Tibial nerve (tissue), 4 donors: ENCODE measurements at regions not wholly inside any gene's neighbourhood (a gene's known extent, or its start where the extent isn't known, plus 50 kb on each side); places are given as distances from the start of the nearest gene placed in this dataset.

Source experiments
- CTCF ChIP-seq, 5 experiments: fragments of 200-600 bp in 3 of 5; fragments of 450-650 bp in 2 of 5; sonication (generic) in 3 of 5; IDR thresholded peaks; one replicate each; pipeline ENCODE4 v1.5.1; 2016 to 2019; ENCODE audit warnings: antibody characterized with exemption in 5 of 5, mild to moderate bottlenecking in 3 of 5, moderate library complexity in 2 of 5
- EP300 ChIP-seq, 2 donors: sonication (generic); formaldehyde crosslinking; IDR thresholded peaks; one replicate each; pipeline ENCODE4 v1.6.1; 2017; ENCODE audit warnings: antibody characterized with exemption in 2 of 2, mild to moderate bottlenecking in 1 of 2
- POLR2A ChIP-seq, 2 donors: fragments of 450-650 bp; IDR thresholded peaks; one replicate each; pipeline ENCODE4 v1.6.1; 2017; ENCODE audit warnings: antibody characterized with exemption in 2 of 2, mild to moderate bottlenecking in 2 of 2, moderate library complexity in 2 of 2

GRCh38 chr11:11095831-11096723 lies 238.2 kb upstream of the ZBED5 start:
- TF ChIP-seq EP300 (IDR thresholded peaks at IDR 0.05) (no peak), CTCF (IDR thresholded peaks at IDR 0.05) (no peak), POLR2A (IDR thresholded peaks at IDR 0.05) (no peak)
